Fibroblast of skin of scalp (primary cell): ENCODE measurements at regions not wholly inside any gene's neighbourhood (a gene's known extent, or its start where the extent isn't known, plus 50 kb on each side); places are given as distances from the start of the nearest gene placed in this dataset.
A peak's percentile ranks its signal among the peaks of the same experiment; 100 is the strongest.

Experiments
- DNase-seq: peaks from one replicate; pipeline ENCODE4 v3.0.0-alpha.2; 2013

GRCh38 chr16:73565925-73566324, 518.0 kb upstream of the ZFHX3 start:
- DNase-seq, result no peak

GRCh38 chr16:73565263-73565662, 517.3 kb upstream of the ZFHX3 start:
- DNase-seq, result no peak

GRCh38 chr16:73563709-73564108, 515.8 kb upstream of the ZFHX3 start:
- no peak for DNase-seq

GRCh38 chr16:73560497-73560896, 512.6 kb upstream of the ZFHX3 start:
- no peak for DNase-seq

- DNase-seq, result no peak
Measured at GRCh38 chr16:73558219-73558618, 510.3 kb upstream of the ZFHX3 start.

- no peak for DNase-seq
Measured at GRCh38 chr16:73553941-73554660, 506.2 kb upstream of the ZFHX3 start.

GRCh38 chr16:73549984-73550631, 502.2 kb upstream of the ZFHX3 start:
- no peak for DNase-seq

GRCh38 chr16:73547552-73548403, 499.9 kb upstream of the ZFHX3 start:
- DNase-seq, result peak; percentile 18

GRCh38 chr16:73546341-73546845, 498.5 kb upstream of the ZFHX3 start:
- no peak for DNase-seq

- DNase-seq, result no peak
Measured at GRCh38 chr16:73545755-73546154, 497.8 kb upstream of the ZFHX3 start.

- DNase-seq, result no peak
Measured at GRCh38 chr16:73545290-73545689, 497.4 kb upstream of the ZFHX3 start.

GRCh38 chr16:73544826-73545225, 496.9 kb upstream of the ZFHX3 start:
- DNase-seq, result no peak

GRCh38 chr16:73543970-73544599, 496.2 kb upstream of the ZFHX3 start:
- DNase-seq, result no peak

- DNase-seq, result no peak
Measured at GRCh38 chr16:73543331-73543969, 495.5 kb upstream of the ZFHX3 start.

- no peak for DNase-seq
Measured at GRCh38 chr16:73542885-73543284, 495.0 kb upstream of the ZFHX3 start.

- DNase-seq, result no peak
Measured at GRCh38 chr16:73537921-73538320, 490.0 kb upstream of the ZFHX3 start.

GRCh38 chr16:73536931-73537330, 489.0 kb upstream of the ZFHX3 start:
- DNase-seq, result no peak

GRCh38 chr16:73531021-73531420, 483.1 kb upstream of the ZFHX3 start:
- DNase-seq, result no peak

GRCh38 chr16:73530529-73530928, 482.6 kb upstream of the ZFHX3 start:
- DNase-seq, result no peak

- no peak for DNase-seq
Measured at GRCh38 chr16:73529303-73530012, 481.5 kb upstream of the ZFHX3 start.

- DNase-seq, result peak; percentile 4
Measured at GRCh38 chr16:73527187-73527586, 479.3 kb upstream of the ZFHX3 start.
